NCI-H187 (cell line): ENCODE measurements at regions not wholly inside any gene's neighbourhood (a gene's known extent, or its start where the extent isn't known, plus 50 kb on each side); places are given as distances from the start of the nearest gene placed in this dataset.

ENCODE experiments used
- DNase-seq, 2 experiments: peaks; one replicate each; lab custom pipeline; 2025; lab: John Stamatoyannopoulos, UW

DNA sequence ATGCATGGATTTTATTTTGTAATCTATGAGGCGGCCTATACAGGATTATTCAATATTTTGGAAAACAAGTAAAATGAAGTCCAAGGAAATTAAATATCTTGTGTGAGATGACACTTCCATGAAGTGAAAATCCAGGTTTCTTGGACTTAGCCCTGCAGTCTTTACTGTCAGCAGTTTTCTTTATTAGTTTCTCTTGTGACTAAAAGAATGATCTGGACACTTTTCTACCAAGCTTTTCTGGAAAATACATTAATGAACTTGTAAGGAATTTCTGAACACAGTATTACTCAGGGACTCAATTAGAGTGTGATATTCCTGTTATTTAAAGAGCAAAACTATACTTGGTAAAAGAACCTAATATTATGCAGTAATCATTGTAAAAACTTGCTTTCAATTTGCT lies 610.4 kb upstream of the SLC8A1 start:
- DNase-seq: no peak

DNA sequence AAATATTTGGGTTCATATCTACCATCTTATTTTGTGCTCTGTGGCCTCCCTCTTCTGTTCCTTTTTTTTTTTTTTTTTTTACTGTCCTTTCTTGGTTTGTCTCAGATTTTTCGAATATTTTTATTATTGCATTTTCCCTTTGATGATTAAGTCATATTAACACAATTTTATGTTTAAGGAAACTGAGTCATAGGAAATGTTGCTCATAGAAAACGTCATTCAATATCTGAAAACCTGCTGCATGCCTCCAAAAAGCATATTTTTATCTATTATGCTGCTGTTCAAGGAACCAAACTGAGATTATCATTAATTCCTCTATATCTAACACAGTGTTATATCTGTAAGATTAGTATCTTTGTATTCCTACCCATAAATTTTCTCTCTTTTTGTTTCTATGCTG lies 614.3 kb upstream of the SLC8A1 start:
- no peak for DNase-seq

DNA sequence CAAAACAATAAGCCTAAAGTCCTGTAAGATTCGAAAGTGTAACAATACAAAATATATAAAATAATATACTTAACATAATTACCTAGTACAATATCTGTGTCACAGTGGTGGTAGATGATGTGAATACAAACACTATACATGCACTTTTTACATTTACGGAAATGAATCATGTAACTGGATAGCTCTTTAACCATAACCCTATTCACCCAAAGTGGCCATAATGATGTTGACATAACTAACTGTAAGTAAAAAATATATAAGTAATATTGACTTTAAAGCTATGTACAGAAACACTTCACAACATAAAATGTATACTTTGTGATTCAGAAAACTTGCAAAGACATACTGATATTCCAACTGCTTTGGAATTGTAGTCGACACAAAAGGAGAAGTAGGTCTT lies 616.9 kb upstream of the SLC8A1 start:
- no peak for DNase-seq

DNA sequence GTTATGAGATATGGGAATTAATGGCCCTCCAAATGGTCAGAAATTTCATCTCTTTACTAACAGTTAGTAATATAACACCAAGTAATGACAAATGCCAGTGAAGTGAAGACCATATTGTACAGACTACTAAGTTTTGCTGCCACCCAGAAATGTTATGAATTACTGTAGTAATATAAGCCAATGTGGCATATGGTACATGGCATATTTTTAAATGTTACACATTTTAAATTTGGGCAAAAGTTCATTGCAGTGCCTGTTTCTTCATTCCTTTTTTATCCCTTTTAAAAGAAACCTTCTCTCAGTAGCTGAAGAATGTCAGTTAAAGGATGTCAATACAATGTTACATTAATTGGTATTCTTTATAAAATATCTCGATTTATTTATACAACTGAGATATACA lies 626.5 kb upstream of the SLC8A1 start:
- DNase-seq: no peak

GRCh38 chr2:41079011-41079410 lies 627.1 kb upstream of the SLC8A1 start:
- no peak for DNase-seq

DNA sequence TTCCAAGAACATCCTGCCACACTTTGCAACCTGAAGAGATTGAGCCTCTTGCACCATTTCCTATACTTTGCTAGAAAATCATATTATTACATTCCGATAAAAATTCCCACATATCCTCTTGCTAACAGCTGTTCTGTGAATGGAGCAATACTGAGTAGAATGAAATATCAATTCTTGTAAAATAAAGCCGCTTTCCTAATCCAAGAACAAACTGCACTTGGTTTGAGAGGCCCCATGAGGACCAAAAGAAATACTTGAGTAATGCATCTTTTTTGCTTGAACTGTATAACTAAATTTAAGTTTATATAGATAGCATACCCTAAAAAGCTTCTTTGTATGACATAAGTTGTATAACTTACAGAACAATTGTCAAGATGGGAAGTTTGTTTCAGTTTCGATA lies 632.4 kb upstream of the SLC8A1 start:
- no peak for DNase-seq

DNA sequence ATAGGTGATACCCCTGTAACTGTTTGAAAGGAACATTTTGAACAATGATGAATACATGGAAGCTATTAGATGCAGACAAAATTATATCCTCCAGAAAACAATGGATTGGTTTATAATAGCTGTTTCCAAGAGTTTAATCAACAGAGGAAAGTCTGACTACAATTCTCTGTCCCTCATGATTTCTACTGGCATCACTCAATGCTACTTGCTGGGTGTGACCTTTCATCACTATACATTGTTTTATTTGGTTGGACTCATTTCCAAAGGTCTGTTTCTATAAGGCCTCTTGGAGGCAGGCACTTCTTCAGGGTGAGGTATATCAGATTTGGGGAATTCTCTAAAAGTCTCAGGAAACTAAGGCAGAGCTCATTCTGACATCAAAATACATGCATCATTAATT lies 636.1 kb upstream of the SLC8A1 start:
- no peak for DNase-seq

- DNase-seq: no peak
Measured at GRCh38 chr2:41101281-41101680, 649.4 kb upstream of the SLC8A1 start.

DNA sequence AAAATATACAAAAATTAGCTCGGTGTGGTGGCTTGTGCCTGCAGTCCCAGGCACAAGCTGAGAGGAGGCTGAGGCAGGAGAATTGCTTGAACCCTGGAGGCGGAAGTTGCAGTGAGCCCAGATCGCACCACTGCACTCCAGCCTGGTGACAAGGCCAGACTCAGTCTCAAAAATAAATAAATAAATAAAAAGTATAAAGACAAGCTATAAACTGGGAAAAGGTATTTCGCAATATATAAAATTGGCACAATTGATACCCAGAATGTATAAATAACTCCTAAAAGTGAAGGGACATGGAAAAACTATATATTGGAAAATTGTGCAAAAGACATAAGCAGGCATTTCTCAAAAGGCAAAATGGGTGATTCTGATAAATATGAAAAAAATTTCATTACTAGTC lies 657.9 kb upstream of the SLC8A1 start:
- DNase-seq: no peak

GRCh38 chr2:41111836-41112627 lies 660.1 kb upstream of the SLC8A1 start:
- no peak for DNase-seq

DNA sequence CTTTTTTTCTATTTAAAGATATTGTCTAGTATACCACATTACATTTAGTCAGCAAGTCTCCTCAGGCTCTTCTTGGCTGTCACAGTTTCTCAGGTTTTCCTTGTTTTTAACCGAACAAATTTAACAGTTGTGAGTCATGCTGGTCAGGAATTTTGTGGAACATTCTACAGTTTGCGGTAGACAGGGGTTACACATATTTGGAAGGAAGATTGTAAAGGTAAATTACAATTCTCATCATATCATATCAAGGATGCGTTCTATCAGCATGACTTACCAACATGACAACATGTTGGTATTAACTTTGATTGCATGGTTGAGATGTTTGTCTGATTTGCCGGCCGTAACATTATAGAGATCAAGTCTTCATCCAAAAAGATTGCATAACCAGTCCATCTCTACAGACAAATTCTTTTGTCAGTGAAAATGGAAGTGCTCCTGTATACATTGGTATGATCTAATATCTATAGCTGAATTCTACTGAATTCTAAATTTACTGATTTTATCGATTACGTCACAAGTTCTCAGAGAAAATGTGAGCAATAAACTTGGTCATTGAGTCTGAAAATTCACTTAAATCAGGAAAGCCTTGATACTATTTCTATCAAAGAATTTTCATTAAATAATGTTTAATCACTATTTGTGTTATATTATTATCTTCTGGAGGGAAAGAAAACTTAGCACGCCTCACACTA lies 664.4 kb upstream of the SLC8A1 start:
- no peak for DNase-seq

GRCh38 chr2:41119489-41119888 lies 667.6 kb upstream of the SLC8A1 start:
- no peak for DNase-seq

- DNase-seq: no peak
Measured at GRCh38 chr2:41123341-41123740, 671.5 kb upstream of the SLC8A1 start.

GRCh38 chr2:41127351-41127750 lies 675.5 kb upstream of the SLC8A1 start:
- DNase-seq: no peak

DNA sequence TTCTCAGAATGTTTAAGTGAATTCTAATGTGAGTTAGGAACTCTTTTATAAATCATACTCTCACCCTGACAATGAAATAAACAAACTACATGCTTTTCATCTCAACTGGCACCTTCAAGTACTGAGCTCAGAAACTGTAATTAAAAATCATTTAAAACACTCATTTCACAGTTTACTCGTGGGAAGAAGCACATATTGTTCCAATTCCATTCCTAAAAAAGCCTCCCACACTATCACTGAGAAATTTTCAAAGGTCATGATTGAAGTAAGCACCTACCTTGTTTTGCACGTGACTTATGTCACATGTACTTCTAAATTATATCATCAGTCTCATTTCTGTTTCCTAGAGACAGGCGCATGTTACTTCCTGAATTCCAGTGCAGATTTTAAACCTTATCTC lies 678.1 kb upstream of the SLC8A1 start:
- no peak for DNase-seq

- DNase-seq: no peak
Measured at GRCh38 chr2:41137031-41137430, 685.1 kb upstream of the SLC8A1 start.

DNA sequence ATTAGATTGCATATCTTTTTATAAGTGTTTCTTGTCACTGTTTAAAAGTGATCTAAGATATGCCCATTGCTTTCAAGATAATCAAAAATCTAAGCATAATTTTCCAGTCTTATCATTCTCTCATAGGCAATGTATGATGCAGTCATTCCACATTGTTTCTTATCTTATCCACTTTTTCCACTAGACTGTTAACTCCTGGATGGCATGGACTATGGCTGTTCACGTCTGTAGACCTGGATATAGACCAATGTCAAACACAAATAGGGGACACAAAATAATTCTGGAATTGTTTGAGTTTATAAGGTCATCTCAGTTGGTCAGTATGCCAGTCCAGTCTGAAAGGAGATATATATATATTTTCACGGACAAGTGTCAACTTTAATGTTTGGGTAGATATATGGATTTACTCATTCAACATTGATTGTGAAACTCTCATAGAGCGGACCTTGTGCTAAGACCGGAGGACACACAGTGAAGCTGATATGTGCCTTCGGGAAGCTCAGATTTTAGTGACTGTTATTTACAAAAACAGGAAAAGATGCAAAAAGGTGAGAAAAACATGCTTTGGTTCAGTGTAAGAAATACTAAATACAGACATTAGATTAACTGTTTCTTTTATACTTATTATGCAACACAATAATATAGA lies 689.4 kb upstream of the SLC8A1 start:
- DNase-seq: no peak

GRCh38 chr2:41142478-41142877 lies 690.6 kb upstream of the SLC8A1 start:
- no peak for DNase-seq

- no peak for DNase-seq
Measured at GRCh38 chr2:41145066-41145465, 693.2 kb upstream of the SLC8A1 start.

GRCh38 chr2:41149054-41149453 lies 697.2 kb upstream of the SLC8A1 start:
- no peak for DNase-seq

DNA sequence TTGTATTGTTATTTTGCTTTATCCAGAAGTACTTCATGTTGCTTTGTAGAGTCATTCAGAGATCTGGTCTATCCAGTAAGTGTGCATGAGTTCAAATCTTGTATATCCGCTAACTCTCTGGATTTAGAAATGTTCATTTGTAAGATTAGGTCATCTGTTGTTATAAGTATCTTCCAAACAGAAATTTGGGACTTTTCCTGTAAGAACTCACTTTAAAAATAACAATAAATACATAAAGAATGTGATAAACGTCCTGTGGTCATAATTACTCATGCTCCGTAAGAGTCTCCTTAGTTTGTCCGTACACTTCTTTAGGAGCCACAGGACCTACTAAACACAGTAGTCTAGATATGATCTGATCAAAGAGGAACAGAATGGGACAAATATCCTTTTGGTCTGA lies 699.9 kb upstream of the SLC8A1 start:
- DNase-seq: no peak

DNA sequence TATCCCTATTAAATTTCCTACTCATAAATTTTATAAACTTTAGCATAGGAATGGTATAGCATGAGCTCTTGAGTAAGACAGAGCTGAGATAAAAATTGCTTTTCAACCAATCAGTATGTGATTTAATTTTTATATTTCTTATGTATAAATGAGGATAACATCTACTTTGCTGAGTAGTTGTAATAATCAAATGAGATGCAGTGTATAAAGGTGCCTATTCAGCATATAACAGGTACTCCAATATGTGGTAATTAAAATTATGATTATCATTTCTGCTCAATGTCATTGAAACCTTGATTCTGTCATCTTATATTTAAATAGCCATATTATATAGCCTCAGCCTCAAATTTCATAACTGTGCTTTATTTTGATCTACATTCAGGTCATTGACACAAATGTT lies 700.4 kb upstream of the SLC8A1 start:
- no peak for DNase-seq

- no peak for DNase-seq
Measured at GRCh38 chr2:41160439-41160838, 708.5 kb upstream of the SLC8A1 start.
